GM18873 (cell line): ENCODE measurements at regions not wholly inside any gene's neighbourhood (a gene's known extent, or its start where the extent isn't known, plus 50 kb on each side); places are given as distances from the start of the nearest gene placed in this dataset.
"Not testable (repeated sequence)": the region's sequence is repeated elsewhere in the genome, so short reads cannot be mapped to it uniquely, and the experiment has no call there.

ENCODE experiments used
- ATAC-seq: cut with Tn5 transposase; IDR thresholded peaks from one replicate; pipeline ENCODE4 v1.9.1; 2021; ENCODE audit warnings: mild to moderate bottlenecking, moderate library complexity, moderate number of reproducible peaks; ENCODE audit not compliant: unreplicated experiment, low FRiP score

GRCh38 chr1:232425421-232425820 lies 204.5 kb downstream of the SIPA1L2 start:
- ATAC-seq = no peak

- no peak for ATAC-seq
Observed at GRCh38 chr1:232423591-232423990, 206.3 kb downstream of the SIPA1L2 start.

GRCh38 chr1:232422898-232423297 lies 207.0 kb downstream of the SIPA1L2 start:
- ATAC-seq = no peak

- ATAC-seq = no peak
Observed at GRCh38 chr1:232422098-232422497, 207.8 kb downstream of the SIPA1L2 start.

GRCh38 chr1:232421143-232421796 lies 208.7 kb downstream of the SIPA1L2 start:
- ATAC-seq = no peak

DNA sequence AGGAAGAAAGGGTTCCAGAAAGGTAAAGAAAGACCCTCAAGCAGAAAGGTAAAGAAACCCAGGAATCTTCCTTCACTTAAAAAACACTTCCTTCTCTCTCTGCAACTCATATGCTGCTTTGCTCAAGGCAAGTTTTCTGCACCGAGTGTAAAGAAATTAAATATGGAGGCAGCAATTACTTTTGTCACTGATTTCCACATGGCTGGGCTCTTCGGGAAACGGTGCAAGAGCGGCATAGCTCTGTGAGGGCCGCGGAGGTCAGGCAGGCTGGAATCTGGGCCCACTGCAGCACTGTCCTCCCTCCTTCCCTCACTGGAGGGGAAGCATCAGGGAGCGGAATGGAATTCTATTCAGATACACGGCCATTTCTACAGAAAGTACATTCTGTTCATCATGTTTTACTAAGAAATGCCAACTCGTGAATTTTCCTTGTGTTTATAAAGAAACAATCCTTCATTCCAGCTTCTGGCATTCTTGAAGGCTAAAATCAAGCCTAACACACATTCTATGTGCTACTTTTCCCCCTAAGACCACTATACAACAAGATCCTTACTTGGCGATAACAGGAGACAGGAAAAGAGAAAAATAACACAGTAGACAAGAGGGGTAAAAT lies 212.2 kb downstream of the SIPA1L2 start:
- ATAC-seq = no peak

DNA sequence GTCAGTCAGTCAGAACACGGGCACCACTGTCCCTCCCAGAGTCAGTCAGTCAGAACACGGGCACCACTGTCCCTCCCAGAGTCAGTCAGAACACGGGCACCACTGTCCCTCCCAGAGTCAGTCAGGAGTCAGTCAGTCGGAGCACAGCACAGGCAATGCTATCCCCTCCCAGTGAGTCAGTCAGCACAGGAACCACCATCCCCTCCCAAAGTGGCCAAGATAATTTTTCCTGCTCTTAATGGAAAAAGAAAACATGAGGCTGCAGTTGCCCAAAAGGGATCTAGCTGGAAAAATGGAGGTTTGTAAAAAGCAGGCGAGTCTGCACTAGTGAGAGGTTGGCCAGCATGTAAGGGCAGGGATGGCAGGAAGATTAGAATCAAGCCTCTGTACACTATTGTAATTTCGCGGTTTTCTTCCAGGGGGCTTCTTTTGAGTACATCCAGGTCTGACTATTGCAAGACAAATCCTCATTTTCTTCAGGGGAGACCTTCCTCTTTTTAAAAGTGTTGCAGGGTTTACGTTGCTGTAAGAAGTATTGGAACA lies 213.8 kb downstream of the SIPA1L2 start:
- ATAC-seq = no peak

DNA sequence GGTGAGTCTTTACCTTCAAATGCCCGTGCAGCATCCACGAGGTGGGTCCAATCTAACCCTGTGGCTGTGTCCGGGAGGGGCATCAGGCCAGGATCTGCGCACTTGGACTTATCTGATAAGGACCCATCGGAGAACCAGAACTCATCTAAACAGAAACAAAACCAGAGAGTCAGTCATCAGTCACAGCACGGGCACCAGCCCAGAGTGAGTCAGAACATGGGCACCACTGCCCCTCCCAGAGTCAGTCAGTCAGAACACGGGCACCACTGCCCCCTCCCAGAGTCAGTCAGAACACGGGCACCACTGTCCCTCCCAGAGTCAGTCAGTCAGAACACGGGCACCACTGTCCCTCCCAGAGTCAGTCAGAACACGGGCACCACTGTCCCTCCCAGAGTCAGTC lies 214.5 kb downstream of the SIPA1L2 start:
- ATAC-seq = not testable (repeated sequence)

DNA sequence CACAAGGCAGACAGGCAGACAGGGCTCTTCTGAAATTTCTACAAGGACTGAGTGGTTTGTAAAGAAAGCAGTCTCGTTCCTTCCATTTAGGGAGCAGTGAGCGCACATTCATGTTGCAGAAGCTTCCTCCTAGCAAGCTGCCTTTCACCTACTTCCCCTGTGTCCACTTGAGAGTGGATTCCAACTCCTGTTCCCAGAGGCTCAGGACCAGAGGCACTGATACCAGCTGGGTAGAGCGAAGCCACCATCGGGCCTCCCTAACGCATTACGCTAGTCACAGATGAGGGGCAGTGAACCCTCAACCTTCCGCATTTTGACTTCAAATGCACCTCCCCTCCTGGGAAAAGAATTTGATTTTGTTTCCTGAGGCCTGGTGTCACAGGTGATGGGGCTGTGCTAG lies 215.8 kb downstream of the SIPA1L2 start:
- no peak for ATAC-seq

GRCh38 chr1:232413674-232414073 lies 216.3 kb downstream of the SIPA1L2 start:
- ATAC-seq = no peak

GRCh38 chr1:232409584-232409983 lies 220.3 kb downstream of the SIPA1L2 start:
- ATAC-seq = no peak

DNA sequence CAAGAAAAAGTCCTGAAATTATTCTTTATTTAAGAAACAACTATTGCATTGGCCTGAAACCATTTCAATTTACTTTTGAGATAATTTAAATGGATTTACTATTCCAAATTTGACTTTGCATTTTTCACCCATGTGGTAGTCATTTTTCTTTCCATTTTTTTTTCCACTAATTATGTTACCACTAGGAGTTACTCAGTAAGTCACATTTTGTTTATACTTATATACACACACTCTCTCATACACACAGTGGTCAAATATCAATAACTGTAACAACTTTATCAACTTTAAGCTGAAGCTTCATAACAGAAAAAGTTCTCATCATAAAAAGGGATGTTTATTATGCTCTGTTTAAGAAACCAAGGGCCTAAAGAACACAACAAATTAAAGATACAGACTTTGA lies 222.8 kb downstream of the SIPA1L2 start:
- ATAC-seq = no peak

GRCh38 chr1:232405781-232406180 lies 224.2 kb downstream of the SIPA1L2 start:
- ATAC-seq = no peak

GRCh38 chr1:232404981-232405731 lies 224.8 kb downstream of the SIPA1L2 start:
- ATAC-seq = no peak

GRCh38 chr1:232404227-232404626 lies 225.7 kb downstream of the SIPA1L2 start:
- ATAC-seq = no peak

DNA sequence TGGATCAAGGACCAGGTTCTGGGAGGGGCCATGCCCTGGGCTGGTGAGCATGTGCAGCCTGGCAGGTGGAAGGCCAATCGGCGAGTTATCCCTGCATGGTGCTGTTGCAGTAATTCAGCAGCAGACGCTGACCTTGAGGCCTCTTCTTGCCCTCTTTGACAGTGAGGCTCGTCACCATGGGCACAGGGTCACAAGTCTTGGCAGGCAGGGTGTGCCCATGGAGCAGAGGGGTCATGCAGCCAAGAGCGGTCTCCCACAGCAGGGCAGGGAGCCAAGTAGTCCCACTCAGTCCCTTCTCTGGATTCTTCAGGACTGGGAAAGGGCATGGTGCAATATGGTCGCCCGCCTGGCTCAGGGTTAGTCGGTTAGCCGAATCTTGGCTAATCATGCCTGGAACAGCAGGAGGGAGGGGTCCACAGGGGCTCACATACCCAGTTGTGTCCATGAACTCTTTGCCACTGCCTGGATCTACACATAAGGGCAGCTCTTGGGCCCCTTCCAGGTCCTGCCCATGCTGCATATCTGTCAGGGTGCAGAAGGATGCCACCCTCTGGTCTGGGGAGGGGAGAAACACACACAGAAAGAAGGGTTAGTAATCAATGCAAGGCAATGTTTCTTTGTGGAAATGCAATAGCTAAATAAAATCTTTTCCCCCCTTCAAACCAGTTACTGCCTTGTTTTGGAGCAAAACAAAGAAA lies 226.8 kb downstream of the SIPA1L2 start:
- no peak for ATAC-seq

DNA sequence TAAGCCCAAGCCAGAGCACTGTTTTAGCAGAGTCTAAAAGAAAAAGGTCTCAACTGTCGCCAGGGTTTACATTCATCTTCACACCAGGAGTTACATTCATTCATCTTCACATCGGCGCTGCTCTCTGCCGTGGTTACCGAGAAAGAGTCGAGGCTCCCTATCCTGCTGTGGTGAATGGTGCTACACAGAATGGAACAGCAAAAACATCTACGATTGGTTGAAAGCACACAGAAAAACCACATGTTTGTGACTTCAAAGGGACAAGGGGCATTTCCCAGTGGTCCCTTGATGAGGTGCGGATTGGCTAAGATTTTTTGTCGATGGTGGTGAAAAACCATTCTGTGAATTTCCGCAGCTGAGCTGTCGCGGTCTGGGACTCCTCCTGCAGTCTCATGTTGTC lies 231.1 kb downstream of the SIPA1L2 start:
- ATAC-seq = no peak

GRCh38 chr1:232393444-232394146 lies 236.3 kb downstream of the SIPA1L2 start:
- ATAC-seq = no peak

- no peak for ATAC-seq
Observed at GRCh38 chr1:232393010-232393409, 236.9 kb downstream of the SIPA1L2 start.

GRCh38 chr1:232390590-232390989 lies 239.3 kb downstream of the SIPA1L2 start:
- ATAC-seq = no peak
